ENCODE measurements at regions not wholly inside any gene's neighbourhood (a gene's known extent, or its start where the extent isn't known, plus 50 kb on each side); places are given as distances from the start of the nearest gene placed in this dataset.

DNA sequence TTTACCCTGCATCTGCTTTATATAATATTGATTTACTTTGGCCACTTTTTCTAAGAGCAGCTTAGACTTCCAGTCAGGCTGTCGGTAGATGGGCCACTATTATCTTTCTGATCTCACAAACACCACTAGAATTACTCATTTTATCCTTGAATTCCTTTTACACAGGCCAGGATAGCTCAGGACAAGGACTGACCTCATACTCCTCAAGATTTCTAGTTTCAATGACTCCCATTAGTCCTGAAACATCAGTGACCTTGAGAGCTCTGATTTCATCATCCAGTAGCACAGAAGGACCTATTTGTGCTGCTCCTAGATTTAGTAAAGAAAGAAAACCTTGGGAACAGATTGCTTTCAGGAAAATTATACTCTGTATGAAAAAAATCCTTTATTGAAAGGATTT, 727.9 kb upstream of the PTPRD start:
- TF ChIP-seq, protein P1, sequence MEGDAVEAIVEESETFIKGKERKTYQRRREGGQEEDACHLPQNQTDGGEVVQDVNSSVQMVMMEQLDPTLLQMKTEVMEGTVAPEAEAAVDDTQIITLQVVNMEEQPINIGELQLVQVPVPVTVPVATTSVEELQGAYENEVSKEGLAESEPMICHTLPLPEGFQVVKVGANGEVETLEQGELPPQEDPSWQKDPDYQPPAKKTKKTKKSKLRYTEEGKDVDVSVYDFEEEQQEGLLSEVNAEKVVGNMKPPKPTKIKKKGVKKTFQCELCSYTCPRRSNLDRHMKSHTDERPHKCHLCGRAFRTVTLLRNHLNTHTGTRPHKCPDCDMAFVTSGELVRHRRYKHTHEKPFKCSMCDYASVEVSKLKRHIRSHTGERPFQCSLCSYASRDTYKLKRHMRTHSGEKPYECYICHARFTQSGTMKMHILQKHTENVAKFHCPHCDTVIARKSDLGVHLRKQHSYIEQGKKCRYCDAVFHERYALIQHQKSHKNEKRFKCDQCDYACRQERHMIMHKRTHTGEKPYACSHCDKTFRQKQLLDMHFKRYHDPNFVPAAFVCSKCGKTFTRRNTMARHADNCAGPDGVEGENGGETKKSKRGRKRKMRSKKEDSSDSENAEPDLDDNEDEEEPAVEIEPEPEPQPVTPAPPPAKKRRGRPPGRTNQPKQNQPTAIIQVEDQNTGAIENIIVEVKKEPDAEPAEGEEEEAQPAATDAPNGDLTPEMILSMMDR (IDR thresholded peaks at IDR 0.05): no peak
- TF ChIP-seq CBFB (CRISPR knock-in tag; IDR thresholded peaks at IDR 0.05; ENCODE audit: low read depth) (no peak), CREB1 (CRISPR knock-in tag; IDR thresholded peaks at IDR 0.05) (no peak), ZNF219 (CRISPR knock-in tag; IDR thresholded peaks at IDR 0.05; ENCODE audit: borderline replicate concordance) (no peak), ELF4 (CRISPR knock-in tag; IDR thresholded peaks at IDR 0.05; ENCODE audit: low read depth) (no peak), SP1 (CRISPR knock-in tag; conservative IDR thresholded peaks at IDR 0.05) (no peak), ZNF263 (CRISPR knock-in tag; IDR thresholded peaks at IDR 0.05; ENCODE audit: low read depth) (no peak), NR2C2 (CRISPR knock-in tag; IDR thresholded peaks at IDR 0.05) (no peak), TCF7 (CRISPR knock-in tag; IDR thresholded peaks at IDR 0.05; ENCODE audit: low read depth) (no peak)
- TF ChIP-seq, protein P2, sequence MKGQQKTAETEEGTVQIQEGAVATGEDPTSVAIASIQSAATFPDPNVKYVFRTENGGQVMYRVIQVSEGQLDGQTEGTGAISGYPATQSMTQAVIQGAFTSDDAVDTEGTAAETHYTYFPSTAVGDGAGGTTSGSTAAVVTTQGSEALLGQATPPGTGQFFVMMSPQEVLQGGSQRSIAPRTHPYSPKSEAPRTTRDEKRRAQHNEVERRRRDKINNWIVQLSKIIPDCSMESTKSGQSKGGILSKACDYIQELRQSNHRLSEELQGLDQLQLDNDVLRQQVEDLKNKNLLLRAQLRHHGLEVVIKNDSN (CRISPR knock-in tag; IDR thresholded peaks at IDR 0.05): no peak
- TF ChIP-seq, protein P3, sequence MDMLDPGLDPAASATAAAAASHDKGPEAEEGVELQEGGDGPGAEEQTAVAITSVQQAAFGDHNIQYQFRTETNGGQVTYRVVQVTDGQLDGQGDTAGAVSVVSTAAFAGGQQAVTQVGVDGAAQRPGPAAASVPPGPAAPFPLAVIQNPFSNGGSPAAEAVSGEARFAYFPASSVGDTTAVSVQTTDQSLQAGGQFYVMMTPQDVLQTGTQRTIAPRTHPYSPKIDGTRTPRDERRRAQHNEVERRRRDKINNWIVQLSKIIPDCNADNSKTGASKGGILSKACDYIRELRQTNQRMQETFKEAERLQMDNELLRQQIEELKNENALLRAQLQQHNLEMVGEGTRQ (CRISPR knock-in tag; IDR thresholded peaks at IDR 0.05): no peak
- TF ChIP-seq, protein P4, sequence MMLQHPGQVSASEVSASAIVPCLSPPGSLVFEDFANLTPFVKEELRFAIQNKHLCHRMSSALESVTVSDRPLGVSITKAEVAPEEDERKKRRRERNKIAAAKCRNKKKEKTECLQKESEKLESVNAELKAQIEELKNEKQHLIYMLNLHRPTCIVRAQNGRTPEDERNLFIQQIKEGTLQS (CRISPR knock-in tag; conservative IDR thresholded peaks at IDR 0.05): no peak
